ENCODE measurements at regions not wholly inside any gene's neighbourhood (a gene's known extent, or its start where the extent isn't known, plus 50 kb on each side); places are given as distances from the start of the nearest gene placed in this dataset.

- no peak for TF ChIP-seq CTCF (IDR thresholded peaks at IDR 0.05)
These were observed 116.6 kb upstream of the ADCY1 start for GRCh38 chr7:45457591-45457990.

- no peak for TF ChIP-seq CTCF (IDR thresholded peaks at IDR 0.05)
These were observed 114.7 kb upstream of the ADCY1 start for GRCh38 chr7:45459476-45459875.

GRCh38 chr7:45460379-45460778 is 113.8 kb upstream of the ADCY1 start:
- TF ChIP-seq CTCF (IDR thresholded peaks at IDR 0.05): no peak

- no peak for TF ChIP-seq CTCF (IDR thresholded peaks at IDR 0.05)
These were observed 113.1 kb upstream of the ADCY1 start for GRCh38 chr7:45461026-45461425.

- TF ChIP-seq CTCF (IDR thresholded peaks at IDR 0.05): no peak
These were observed 105.1 kb upstream of the ADCY1 start for GRCh38 chr7:45469103-45469502.

GRCh38 chr7:45470031-45470430 is 104.1 kb upstream of the ADCY1 start:
- TF ChIP-seq CTCF (IDR thresholded peaks at IDR 0.05): no peak

- TF ChIP-seq CTCF (IDR thresholded peaks at IDR 0.05): no peak
These were observed 94.4 kb upstream of the ADCY1 start for GRCh38 chr7:45479781-45480180.

GRCh38 chr7:45482451-45482850 is 91.7 kb upstream of the ADCY1 start:
- no peak for TF ChIP-seq CTCF (IDR thresholded peaks at IDR 0.05)

Data from LNCAP (cell line).